HTR-8/SVneo (cell line): ENCODE measurements at regions not wholly inside any gene's neighbourhood (a gene's known extent, or its start where the extent isn't known, plus 50 kb on each side); places are given as distances from the start of the nearest gene placed in this dataset.

Experiments
- DNase-seq: peaks from one replicate; pipeline ENCODE4 v3.0.0; 2011; ENCODE audit warnings: low spot score, mixed read lengths; ENCODE audit not compliant: insufficient read length
- FAIRE-seq: peaks from 2 replicates; lab custom pipeline; 2011; peaks lifted over from hg19 to GRCh38; lab: Jason Lieb, UNC

GRCh38 chr16:55250701-55251100 is 73.3 kb upstream of the IRX6 start:
- no peak for FAIRE-seq
- DNase-seq = no peak

DNA sequence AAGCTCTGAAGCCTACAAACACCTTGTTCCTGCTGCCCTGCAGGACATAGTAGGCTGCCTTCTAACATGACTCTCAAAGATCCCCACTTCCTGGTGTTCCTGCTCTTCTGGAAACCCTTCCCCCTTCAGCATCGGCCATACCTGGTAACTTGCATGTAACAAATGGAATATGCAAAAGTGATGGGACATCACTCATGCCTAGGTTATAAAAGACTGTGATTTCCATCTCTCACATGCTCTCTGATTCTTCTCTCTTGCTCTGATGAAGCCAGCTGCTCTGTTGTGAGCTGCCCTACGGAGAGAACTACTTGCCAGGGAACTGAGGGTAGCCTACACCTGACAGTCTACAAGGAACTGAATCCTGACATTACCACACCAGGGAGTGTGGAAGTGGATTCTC is 72.9 kb upstream of the IRX6 start:
- FAIRE-seq = no peak

DNA sequence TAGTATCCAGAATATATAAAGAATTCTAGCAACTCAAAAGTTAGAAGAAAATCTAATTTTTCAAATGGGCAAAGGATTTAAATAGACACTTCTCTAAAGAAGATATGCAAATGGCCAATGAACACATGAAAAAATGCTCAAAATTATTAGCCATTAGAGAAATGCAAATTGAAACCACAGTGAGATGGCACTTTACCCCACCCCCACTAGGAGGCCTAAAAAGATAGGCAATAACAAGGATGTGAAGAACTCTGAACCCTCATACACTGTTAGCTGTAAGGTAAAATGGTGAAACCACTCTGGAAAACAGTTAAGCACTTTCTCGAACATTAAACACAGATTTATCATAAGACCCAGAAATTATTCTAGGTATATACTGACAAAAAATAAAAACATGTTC is 71.4 kb upstream of the IRX6 start:
- FAIRE-seq (no peak), DNase-seq (no peak)

More for the DNA sequence above, 72.9 kb upstream of the IRX6 start:
- DNase-seq = no peak

- DNase-seq (no peak), FAIRE-seq (no peak)
These were observed 70.0 kb upstream of the IRX6 start for GRCh38 chr16:55253987-55254386.

- DNase-seq = no peak
- no peak for FAIRE-seq
These were observed 68.2 kb upstream of the IRX6 start for GRCh38 chr16:55255733-55256282.

- no peak for DNase-seq
- FAIRE-seq = no peak
These were observed 67.5 kb upstream of the IRX6 start for GRCh38 chr16:55256412-55257016.

- FAIRE-seq (no peak), DNase-seq (no peak)
These were observed 65.9 kb upstream of the IRX6 start for GRCh38 chr16:55257966-55258613.

- no peak for FAIRE-seq
- no peak for DNase-seq
These were observed 62.7 kb upstream of the IRX6 start for GRCh38 chr16:55261301-55261700.

DNA sequence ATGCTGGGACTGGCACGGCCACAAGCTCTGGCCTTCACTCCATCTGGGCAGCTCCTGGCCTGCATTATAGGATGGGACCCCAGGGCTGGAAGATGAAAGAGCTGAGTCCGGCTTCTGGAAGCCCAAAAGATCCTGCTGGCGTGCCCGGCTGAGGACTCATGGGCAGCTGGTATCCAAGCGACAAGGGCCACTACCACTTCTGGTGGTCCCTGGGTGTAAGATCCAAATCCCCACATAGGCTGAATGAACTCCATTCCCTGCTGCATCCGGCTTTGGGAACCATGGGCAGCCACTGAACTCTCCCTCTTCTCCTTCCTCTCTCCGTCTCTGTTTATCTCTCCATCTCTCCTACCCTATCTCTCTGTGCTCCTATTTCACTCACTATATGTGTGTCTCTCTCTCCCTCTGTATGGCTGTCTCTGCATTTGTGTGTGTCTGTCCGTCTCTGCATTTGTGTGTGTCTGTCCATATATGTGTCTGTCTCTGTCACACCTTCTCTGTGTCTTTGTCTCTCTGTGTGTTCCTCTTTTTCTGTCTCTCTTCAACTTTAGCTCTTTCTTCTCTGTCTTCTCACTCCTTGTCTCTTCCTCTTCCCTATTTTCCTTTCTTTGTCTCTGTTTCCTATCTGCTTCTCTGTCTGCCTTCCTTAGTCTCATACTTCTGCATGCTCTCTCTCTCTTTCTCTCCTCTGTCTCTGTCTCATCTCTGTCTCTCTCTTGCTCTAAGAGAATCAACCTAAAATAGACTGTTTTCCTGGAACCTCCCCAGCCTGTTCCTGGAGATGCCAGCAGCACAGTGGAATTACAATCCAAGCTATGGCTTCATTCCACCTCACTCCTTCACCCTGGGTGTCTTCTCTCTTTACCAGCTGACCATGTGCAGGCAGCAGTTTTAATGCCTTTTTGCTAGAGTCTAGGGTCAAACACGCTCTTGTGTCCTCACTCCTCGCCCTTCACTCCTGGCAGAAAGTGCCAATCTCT is 60.4 kb upstream of the IRX6 start:
- FAIRE-seq (no peak), DNase-seq (no peak)

DNA sequence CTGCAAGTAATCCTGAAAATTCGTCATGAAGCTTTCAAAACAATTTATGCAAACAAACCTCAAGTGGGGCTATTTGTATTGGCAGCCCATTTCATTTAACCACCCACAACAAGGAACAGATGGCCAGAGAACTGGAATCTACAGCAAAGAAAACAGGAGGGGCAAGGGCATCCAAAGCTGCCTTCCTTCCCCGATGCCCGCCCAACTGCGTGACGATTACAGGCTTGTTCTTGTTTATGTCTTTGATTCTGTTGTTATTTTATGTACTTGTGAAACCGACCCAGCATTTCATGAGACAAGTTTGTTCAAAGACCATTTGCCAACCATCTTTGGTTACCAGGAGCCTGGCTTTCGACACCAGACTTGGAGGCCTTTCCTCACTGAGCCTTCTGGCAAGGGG is 59.1 kb upstream of the IRX6 start:
- DNase-seq (no peak), FAIRE-seq (no peak)

DNA sequence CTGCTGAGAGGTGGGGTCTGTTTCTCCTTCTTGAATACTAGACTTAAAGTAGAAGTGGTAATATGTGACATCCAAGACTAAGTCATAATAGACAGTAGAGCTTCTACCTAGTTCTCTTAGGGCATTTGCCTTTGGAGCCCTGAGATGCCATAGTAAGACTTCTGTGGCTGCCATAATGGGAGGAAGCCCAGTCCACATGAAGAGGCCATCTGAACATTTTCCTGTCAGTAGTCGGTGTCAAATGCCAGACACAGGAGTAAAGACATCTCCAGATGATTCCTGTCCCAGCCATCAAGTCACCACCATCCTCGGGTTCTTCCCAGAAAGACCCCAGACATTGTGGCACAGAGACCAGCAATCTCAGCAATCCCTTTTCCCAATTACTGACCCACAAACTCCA is 58.1 kb upstream of the IRX6 start:
- no peak for FAIRE-seq

DNA sequence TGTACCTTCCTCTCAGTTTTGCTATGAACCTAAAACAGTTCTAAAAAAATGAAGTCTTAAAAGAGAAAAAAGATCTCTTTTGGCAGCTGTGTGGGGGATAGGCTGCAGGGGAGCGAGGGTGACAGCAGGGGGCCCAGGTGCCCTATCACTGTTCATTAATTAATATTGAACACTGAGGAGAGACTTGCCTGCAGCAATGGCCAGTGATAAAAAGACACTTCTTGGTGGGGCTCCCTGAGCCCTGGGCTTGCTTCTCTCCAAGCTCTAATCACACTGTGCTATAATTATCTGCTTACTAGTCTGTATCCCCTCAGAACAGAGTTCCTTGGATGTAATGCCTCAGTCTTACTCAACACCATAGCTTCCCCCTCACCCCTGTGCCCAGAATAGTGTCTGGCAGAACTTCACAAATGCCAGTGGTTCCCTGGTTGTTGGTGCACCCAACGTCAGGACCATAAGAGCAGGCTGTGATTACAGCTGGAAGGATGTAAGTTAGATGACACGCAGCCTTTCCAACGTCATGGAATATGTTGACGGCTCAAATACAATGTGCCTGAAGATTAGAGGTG is 52.0 kb upstream of the IRX6 start:
- DNase-seq = no peak
- FAIRE-seq = no peak

More for the DNA sequence above, 58.1 kb upstream of the IRX6 start:
- no peak for DNase-seq

DNA sequence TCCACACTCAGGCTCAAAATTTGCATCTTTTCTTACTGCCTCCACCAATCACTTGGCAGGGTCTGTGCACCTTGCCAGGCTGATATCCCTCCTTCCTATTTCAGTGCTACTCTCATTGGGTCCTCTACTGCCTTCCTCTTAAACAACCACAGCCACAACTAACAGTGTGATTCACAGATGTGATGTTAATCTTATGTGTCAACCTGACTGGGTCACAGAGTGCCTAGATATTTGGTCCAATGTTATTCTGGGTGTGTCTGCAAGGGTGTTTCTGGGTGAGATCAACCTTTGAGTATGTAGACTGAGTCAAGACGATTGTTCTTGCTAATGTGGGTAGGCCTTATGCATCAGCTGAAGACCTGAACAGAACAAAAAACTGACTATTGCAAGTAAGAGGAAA is 51.3 kb upstream of the IRX6 start:
- DNase-seq (no peak), FAIRE-seq (no peak)

DNA sequence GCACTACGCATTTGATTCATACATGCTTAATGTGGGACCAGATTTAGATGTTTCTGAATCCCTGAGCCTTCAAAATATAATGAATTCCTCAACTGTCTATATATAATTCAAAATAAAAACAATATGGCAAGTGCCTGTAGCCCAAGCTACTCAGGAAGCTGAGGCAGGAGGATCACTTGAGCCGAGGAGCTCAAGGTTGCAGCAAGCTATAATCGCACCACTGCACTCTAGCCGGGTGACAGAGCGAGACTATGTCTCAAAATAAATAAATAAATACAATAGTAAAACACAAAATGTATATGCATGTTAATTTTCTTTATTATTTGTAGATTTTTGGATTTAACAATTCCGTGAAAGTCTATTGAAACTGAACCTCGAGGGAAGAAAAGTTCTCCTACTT is 50.6 kb upstream of the IRX6 start:
- no peak for DNase-seq
- no peak for FAIRE-seq

DNA sequence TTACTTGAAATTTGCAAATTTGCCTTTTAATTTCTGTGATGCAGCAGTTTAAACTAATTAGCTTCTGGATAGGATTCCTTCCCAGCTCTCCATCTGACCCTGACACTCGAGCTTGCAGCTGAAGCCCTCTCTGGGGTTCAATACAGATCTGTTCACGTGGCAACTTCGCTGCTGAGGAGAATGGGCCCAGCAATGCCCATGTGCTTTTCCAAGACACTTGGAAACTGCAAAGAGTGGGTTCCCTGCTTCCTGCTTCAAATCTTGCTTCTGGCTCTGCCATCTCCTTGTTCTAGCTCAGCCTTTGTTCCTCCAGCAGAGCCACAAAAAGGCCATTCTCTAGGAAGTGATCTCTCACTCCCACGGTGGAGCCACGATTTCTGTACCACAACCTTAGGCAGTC is 50.0 kb upstream of the IRX6 start:
- no peak for DNase-seq
- FAIRE-seq = no peak
